ENCODE measurements at regions not wholly inside any gene's neighbourhood (a gene's known extent, or its start where the extent isn't known, plus 50 kb on each side); places are given as distances from the start of the nearest gene placed in this dataset.

- Mint-ChIP-seq H3K27me3 (ENCODE audit: low read depth in 3 of 3) (no peaks in the 10 kb centered on the region), H3K4me1 (no peaks in the 10 kb centered on the region), H3K27ac (no peak overlapping the region), H3K9me3 (peaks cover 3 to 33% (median 7%) of the 10 kb centered on the region in 7 donors), H3K4me3 (no peak overlapping the region), H3K36me3 (no peaks in the 10 kb centered on the region)
- no CpG with 5 or more reads among the region's 6 CpGs for WGBS (ENCODE audit: insufficient coverage)
- no peaks in the 10 kb centered on the region for H3K27me3 ChIP-seq (ENCODE audit: control insufficient read depth in 2 of 2, insufficient read depth in 2 of 2, low read length in 2 of 2)
- H3K9me3 ChIP-seq (replicated peaks in 1 of 2; ENCODE audit: control insufficient read depth in 1 of 2, insufficient read depth in 1 of 2, low read length in 2 of 2), result peaks cover 5 to 25% of the 10 kb centered on the region in 2 donors
- intact Hi-C loops (cut with micrococcal nuclease), result no loop called here
- H3K36me3 ChIP-seq (replicated peaks in 1 of 2; ENCODE audit: control insufficient read depth in 1 of 2, insufficient read depth in 2 of 2, low read length in 2 of 2), result no peaks in the 10 kb centered on the region
- H2AFZ ChIP-seq (ENCODE audit: insufficient read depth, low read depth, low read length, poor library complexity, severe bottlenecking), result no peak overlapping the region
- no peaks in the 10 kb centered on the region for H3K4me1 ChIP-seq (ENCODE audit: control insufficient read depth in 1 of 2, insufficient read depth in 2 of 2, low read length in 2 of 2)
- H3K27ac ChIP-seq (ENCODE audit: low read depth in 1 of 2, low read length in 2 of 2), result no peak overlapping the region
- DNase-seq, result no peak
- no peaks in the 10 kb centered on the region for H3K79me2 ChIP-seq (ENCODE audit: insufficient read depth, low read length)
- H3K9ac ChIP-seq (ENCODE audit: insufficient read depth, low read length, poor library complexity, severe bottlenecking), result no peak overlapping the region
- no peak overlapping the region for H3K4me2 ChIP-seq (replicated peaks; ENCODE audit: extremely low read depth, low read length, poor library complexity, severe bottlenecking)
- TF ChIP-seq, protein P1, sequence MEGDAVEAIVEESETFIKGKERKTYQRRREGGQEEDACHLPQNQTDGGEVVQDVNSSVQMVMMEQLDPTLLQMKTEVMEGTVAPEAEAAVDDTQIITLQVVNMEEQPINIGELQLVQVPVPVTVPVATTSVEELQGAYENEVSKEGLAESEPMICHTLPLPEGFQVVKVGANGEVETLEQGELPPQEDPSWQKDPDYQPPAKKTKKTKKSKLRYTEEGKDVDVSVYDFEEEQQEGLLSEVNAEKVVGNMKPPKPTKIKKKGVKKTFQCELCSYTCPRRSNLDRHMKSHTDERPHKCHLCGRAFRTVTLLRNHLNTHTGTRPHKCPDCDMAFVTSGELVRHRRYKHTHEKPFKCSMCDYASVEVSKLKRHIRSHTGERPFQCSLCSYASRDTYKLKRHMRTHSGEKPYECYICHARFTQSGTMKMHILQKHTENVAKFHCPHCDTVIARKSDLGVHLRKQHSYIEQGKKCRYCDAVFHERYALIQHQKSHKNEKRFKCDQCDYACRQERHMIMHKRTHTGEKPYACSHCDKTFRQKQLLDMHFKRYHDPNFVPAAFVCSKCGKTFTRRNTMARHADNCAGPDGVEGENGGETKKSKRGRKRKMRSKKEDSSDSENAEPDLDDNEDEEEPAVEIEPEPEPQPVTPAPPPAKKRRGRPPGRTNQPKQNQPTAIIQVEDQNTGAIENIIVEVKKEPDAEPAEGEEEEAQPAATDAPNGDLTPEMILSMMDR (IDR thresholded peaks at IDR 0.05), result no peak
- H3K4me3 ChIP-seq (replicated peaks in 1 of 3; ENCODE audit: low read depth in 2 of 3, low read length in 3 of 3), result no peak overlapping the region
- H4K20me1 ChIP-seq (ENCODE audit: insufficient read depth, low read length), result no peaks in the 10 kb centered on the region
Measured at GRCh38 chr2:107322416-107322815, 436.4 kb upstream of the ST6GAL2 start.

DNA sequence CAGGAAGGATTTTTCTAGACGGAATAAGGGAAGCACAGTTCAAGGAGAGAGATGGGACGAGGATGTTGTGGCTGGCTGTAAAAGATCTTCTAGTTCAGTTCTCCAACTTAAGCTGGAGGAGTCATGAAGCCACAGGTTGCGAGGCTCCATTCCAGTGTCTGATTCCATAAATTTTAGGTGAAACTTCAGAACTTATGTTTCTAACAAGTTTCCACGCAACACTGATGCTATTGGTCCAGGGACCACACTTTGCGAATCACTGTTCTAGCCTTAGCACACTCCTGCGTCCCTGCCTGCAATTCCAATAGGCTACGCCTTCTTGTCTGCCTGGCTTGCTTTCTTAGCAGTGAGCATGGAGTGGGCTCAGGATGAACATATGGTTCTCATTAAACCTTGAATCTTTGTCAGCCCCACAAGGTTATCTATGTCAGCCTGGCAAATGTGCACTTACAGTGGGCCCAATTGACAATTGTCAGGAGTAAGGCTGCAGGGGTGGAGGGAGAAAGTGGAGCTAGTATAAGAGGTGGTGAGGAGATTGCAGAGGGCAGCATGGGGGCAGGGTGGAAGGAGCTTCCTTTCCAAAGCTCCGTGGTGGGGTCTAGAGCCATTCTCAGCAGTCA lies 438.1 kb upstream of the ST6GAL2 start:
- Mint-ChIP-seq H3K36me3 (no peaks in the 10 kb centered on the region), H3K4me3 (no peak overlapping the region), H3K4me1 (no peaks in the 10 kb centered on the region), H3K9me3 (peaks cover 3 to 37% (median 12%) of the 10 kb centered on the region in 7 donors), H3K27ac (peak overlapping the region in 1 of 7 donors; percentile 44), H3K27me3 (ENCODE audit: low read depth in 3 of 3) (peaks cover 0 to 1% (median 0%) of the 10 kb centered on the region in 3 donors)
- WGBS (ENCODE audit: insufficient coverage), result 89% methylated on average over 5 of the region's 8 CpGs
- Histone ChIP-seq H3K4me1 (ENCODE audit: control insufficient read depth in 1 of 2, insufficient read depth in 2 of 2, low read length in 2 of 2) (no peaks in the 10 kb centered on the region), H3K27ac (ENCODE audit: low read depth in 1 of 2, low read length in 2 of 2) (no peak overlapping the region), H3K79me2 (ENCODE audit: insufficient read depth, low read length) (no peaks in the 10 kb centered on the region), H3K4me2 (replicated peaks; ENCODE audit: extremely low read depth, low read length, poor library complexity, severe bottlenecking) (no peak overlapping the region), H2AFZ (ENCODE audit: insufficient read depth, low read depth, low read length, poor library complexity, severe bottlenecking) (no peak overlapping the region), H3K4me3 (replicated peaks in 1 of 3; ENCODE audit: low read depth in 2 of 3, low read length in 3 of 3) (no peak overlapping the region), H4K20me1 (ENCODE audit: insufficient read depth, low read length) (no peaks in the 10 kb centered on the region), H3K9ac (ENCODE audit: insufficient read depth, low read length, poor library complexity, severe bottlenecking) (no peak overlapping the region), H3K36me3 (replicated peaks in 1 of 2; ENCODE audit: control insufficient read depth in 1 of 2, insufficient read depth in 2 of 2, low read length in 2 of 2) (no peaks in the 10 kb centered on the region), H3K9me3 (replicated peaks in 1 of 2; ENCODE audit: control insufficient read depth in 1 of 2, insufficient read depth in 1 of 2, low read length in 2 of 2) (peaks cover 5 to 25% of the 10 kb centered on the region in 2 donors), H3K27me3 (ENCODE audit: control insufficient read depth in 2 of 2, insufficient read depth in 2 of 2, low read length in 2 of 2) (no peaks in the 10 kb centered on the region)
- no peak for DNase-seq
- TF ChIP-seq, protein P1 (IDR thresholded peaks at IDR 0.05), result no peak
- intact Hi-C loops (cut with micrococcal nuclease), result no loop called here

Data from CD14-positive monocyte (primary cell).